ENCODE measurements at regions not wholly inside any gene's neighbourhood (a gene's known extent, or its start where the extent isn't known, plus 50 kb on each side); places are given as distances from the start of the nearest gene placed in this dataset.

- Mint-ChIP-seq H3K36me3 (no peaks in the 10 kb centered on the region), H3K4me3 (no peak overlapping the region), H3K9me3 (peaks cover 4 to 21% (median 8%) of the 10 kb centered on the region in 7 donors), H3K27ac (no peak overlapping the region), H3K27me3 (ENCODE audit: low read depth in 3 of 3) (peaks cover 0 to 2% (median 0%) of the 10 kb centered on the region in 3 donors), H3K4me1 (no peaks in the 10 kb centered on the region)
- WGBS (ENCODE audit: insufficient coverage) = 85% methylated on average over 6 of the region's 6 CpGs
- Histone ChIP-seq H3K36me3 (replicated peaks in 1 of 2; ENCODE audit: control insufficient read depth in 1 of 2, insufficient read depth in 2 of 2, low read length in 2 of 2) (no peaks in the 10 kb centered on the region), H3K4me3 (replicated peaks in 1 of 3; ENCODE audit: low read depth in 2 of 3, low read length in 3 of 3) (no peak overlapping the region), H2AFZ (ENCODE audit: insufficient read depth, low read depth, low read length, poor library complexity, severe bottlenecking) (no peak overlapping the region), H3K9me3 (replicated peaks in 1 of 2; ENCODE audit: control insufficient read depth in 1 of 2, insufficient read depth in 1 of 2, low read length in 2 of 2) (peaks cover 21 to 32% of the 10 kb centered on the region in 2 donors), H3K4me1 (ENCODE audit: control insufficient read depth in 1 of 2, insufficient read depth in 2 of 2, low read length in 2 of 2) (no peaks in the 10 kb centered on the region), H3K27ac (ENCODE audit: low read depth in 1 of 2, low read length in 2 of 2) (no peak overlapping the region), H4K20me1 (ENCODE audit: insufficient read depth, low read length) (no peaks in the 10 kb centered on the region), H3K4me2 (replicated peaks; ENCODE audit: extremely low read depth, low read length, poor library complexity, severe bottlenecking) (no peak overlapping the region), H3K27me3 (ENCODE audit: control insufficient read depth in 2 of 2, insufficient read depth in 2 of 2, low read length in 2 of 2) (no peaks in the 10 kb centered on the region), H3K79me2 (ENCODE audit: insufficient read depth, low read length) (no peaks in the 10 kb centered on the region), H3K9ac (ENCODE audit: insufficient read depth, low read length, poor library complexity, severe bottlenecking) (no peak overlapping the region)
- TF ChIP-seq CTCF (IDR thresholded peaks at IDR 0.05) = no peak
- no peak for DNase-seq
- intact Hi-C loops (cut with micrococcal nuclease) = no loop called here
Measured at GRCh38 chr1:106659490-106660244, 396.8 kb upstream of the PRMT6 start.

GRCh38 chr1:106675558-106675957 lies 380.9 kb upstream of the PRMT6 start:
- Histone ChIP-seq H3K36me3 (replicated peaks in 1 of 2; ENCODE audit: control insufficient read depth in 1 of 2, insufficient read depth in 2 of 2, low read length in 2 of 2) (no peaks in the 10 kb centered on the region), H4K20me1 (ENCODE audit: insufficient read depth, low read length) (no peaks in the 10 kb centered on the region), H3K9ac (ENCODE audit: insufficient read depth, low read length, poor library complexity, severe bottlenecking) (no peak overlapping the region), H3K4me3 (replicated peaks in 1 of 3; ENCODE audit: low read depth in 2 of 3, low read length in 3 of 3) (no peak overlapping the region), H3K9me3 (replicated peaks in 1 of 2; ENCODE audit: control insufficient read depth in 1 of 2, insufficient read depth in 1 of 2, low read length in 2 of 2) (no peaks in the 10 kb centered on the region), H3K27me3 (ENCODE audit: control insufficient read depth in 2 of 2, insufficient read depth in 2 of 2, low read length in 2 of 2) (no peaks in the 10 kb centered on the region), H2AFZ (ENCODE audit: insufficient read depth, low read depth, low read length, poor library complexity, severe bottlenecking) (no peak overlapping the region), H3K27ac (ENCODE audit: low read depth in 1 of 2, low read length in 2 of 2) (no peak overlapping the region), H3K4me2 (replicated peaks; ENCODE audit: extremely low read depth, low read length, poor library complexity, severe bottlenecking) (no peak overlapping the region), H3K79me2 (ENCODE audit: insufficient read depth, low read length) (no peaks in the 10 kb centered on the region), H3K4me1 (ENCODE audit: control insufficient read depth in 1 of 2, insufficient read depth in 2 of 2, low read length in 2 of 2) (no peaks in the 10 kb centered on the region)
- Mint-ChIP-seq H3K4me1 (no peaks in the 10 kb centered on the region), H3K9me3 (peaks cover 0 to 4% (median 0%) of the 10 kb centered on the region in 7 donors), H3K36me3 (no peaks in the 10 kb centered on the region), H3K27me3 (ENCODE audit: low read depth in 3 of 3) (peaks cover 0 to 3% (median 3%) of the 10 kb centered on the region in 3 donors), H3K27ac (no peak overlapping the region), H3K4me3 (no peak overlapping the region)
- DNase-seq = no peak
- TF ChIP-seq CTCF (IDR thresholded peaks at IDR 0.05) = no peak
- WGBS (ENCODE audit: insufficient coverage) = no CpG with 5 or more reads among the region's 1 CpG
- intact Hi-C loops (cut with micrococcal nuclease) = no loop called here
